ENCODE measurements at regions not wholly inside any gene's neighbourhood (a gene's known extent, or its start where the extent isn't known, plus 50 kb on each side); places are given as distances from the start of the nearest gene placed in this dataset.

GRCh38 chr11:116170526-116171120 is 602.2 kb downstream of the BUD13 start:
- ATAC-seq (no peak), DNase-seq (no peak)
- TF ChIP-seq, protein P1, sequence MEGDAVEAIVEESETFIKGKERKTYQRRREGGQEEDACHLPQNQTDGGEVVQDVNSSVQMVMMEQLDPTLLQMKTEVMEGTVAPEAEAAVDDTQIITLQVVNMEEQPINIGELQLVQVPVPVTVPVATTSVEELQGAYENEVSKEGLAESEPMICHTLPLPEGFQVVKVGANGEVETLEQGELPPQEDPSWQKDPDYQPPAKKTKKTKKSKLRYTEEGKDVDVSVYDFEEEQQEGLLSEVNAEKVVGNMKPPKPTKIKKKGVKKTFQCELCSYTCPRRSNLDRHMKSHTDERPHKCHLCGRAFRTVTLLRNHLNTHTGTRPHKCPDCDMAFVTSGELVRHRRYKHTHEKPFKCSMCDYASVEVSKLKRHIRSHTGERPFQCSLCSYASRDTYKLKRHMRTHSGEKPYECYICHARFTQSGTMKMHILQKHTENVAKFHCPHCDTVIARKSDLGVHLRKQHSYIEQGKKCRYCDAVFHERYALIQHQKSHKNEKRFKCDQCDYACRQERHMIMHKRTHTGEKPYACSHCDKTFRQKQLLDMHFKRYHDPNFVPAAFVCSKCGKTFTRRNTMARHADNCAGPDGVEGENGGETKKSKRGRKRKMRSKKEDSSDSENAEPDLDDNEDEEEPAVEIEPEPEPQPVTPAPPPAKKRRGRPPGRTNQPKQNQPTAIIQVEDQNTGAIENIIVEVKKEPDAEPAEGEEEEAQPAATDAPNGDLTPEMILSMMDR (IDR thresholded peaks at IDR 0.05 in 4 of 5, conservative IDR thresholded peaks at IDR 0.05 in 1 of 5), result no peak
- no peak for TF ChIP-seq POLR2A (IDR thresholded peaks at IDR 0.05)
- H3K4me3 ChIP-seq, result no peak overlapping the region
- no peaks in the 10 kb centered on the region for H3K9me3 ChIP-seq
- H3K36me3 ChIP-seq, result no peaks in the 10 kb centered on the region
- in situ Hi-C loops (cut with MboI; ENCODE audit: low sequenced_read_pairs in 4 of 4) (no loop called here), intact Hi-C loops (cut with DNase I; ENCODE audit: low total_unique reads) (no loop called here)
- no peak overlapping the region for H3K27ac ChIP-seq
- H3K4me1 ChIP-seq, result no peaks in the 10 kb centered on the region
- H3K27me3 ChIP-seq, result peaks cover 0 to 6% (median 4%) of the 10 kb centered on the region in 3 donors

DNA sequence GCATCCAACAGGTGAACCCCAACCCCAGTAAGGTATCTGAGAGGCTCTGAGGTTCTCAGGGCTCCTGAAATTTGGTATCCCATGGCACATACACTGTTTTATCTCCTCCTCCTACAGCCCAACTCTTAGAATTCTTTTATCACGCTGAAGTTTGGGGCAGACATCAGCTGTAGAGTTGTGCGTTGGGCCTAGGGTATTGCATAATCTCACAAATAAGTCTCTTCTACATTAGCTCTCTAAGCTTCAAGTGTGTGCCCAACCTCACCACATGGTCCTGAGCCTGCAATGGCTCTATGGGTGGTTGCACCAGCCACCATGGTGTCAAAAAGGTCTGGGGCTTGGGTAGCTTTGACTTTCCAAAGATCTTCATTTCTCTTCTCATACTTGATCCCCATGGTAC is 603.0 kb downstream of the BUD13 start:
- Histone ChIP-seq H3K36me3 (no peaks in the 10 kb centered on the region), H3K4me1 (no peaks in the 10 kb centered on the region), H3K27me3 (peaks cover 0 to 3% (median 0%) of the 10 kb centered on the region in 3 donors), H3K4me3 (no peak overlapping the region), H3K9me3 (no peaks in the 10 kb centered on the region), H3K27ac (no peak overlapping the region)
- in situ Hi-C loops (cut with MboI; ENCODE audit: low sequenced_read_pairs in 4 of 4) (no loop called here), intact Hi-C loops (cut with DNase I; ENCODE audit: low total_unique reads) (no loop called here)
- TF ChIP-seq, protein P1 (IDR thresholded peaks at IDR 0.05 in 4 of 5, conservative IDR thresholded peaks at IDR 0.05 in 1 of 5), result no peak
- no peak for TF ChIP-seq POLR2A (IDR thresholded peaks at IDR 0.05)
- DNase-seq (no peak), ATAC-seq (no peak)

GRCh38 chr11:116168459-116168787 is 604.4 kb downstream of the BUD13 start:
- H3K27ac ChIP-seq, result no peak overlapping the region
- no peak for TF ChIP-seq POLR2A (IDR thresholded peaks at IDR 0.05)
- TF ChIP-seq, protein P1 (IDR thresholded peaks at IDR 0.05 in 4 of 5, conservative IDR thresholded peaks at IDR 0.05 in 1 of 5), result no peak
- no peak for DNase-seq
- H3K9me3 ChIP-seq, result no peaks in the 10 kb centered on the region
- intact Hi-C loops (cut with DNase I; ENCODE audit: low total_unique reads), result no loop called here
- no peaks in the 10 kb centered on the region for H3K36me3 ChIP-seq
- no peak overlapping the region for H3K4me3 ChIP-seq
- ATAC-seq, result no peak
- H3K4me1 ChIP-seq, result no peaks in the 10 kb centered on the region
- H3K27me3 ChIP-seq, result peaks cover 0 to 3% (median 0%) of the 10 kb centered on the region in 3 donors
- in situ Hi-C loops (cut with MboI; ENCODE audit: low sequenced_read_pairs in 4 of 4), result no loop called here

DNA sequence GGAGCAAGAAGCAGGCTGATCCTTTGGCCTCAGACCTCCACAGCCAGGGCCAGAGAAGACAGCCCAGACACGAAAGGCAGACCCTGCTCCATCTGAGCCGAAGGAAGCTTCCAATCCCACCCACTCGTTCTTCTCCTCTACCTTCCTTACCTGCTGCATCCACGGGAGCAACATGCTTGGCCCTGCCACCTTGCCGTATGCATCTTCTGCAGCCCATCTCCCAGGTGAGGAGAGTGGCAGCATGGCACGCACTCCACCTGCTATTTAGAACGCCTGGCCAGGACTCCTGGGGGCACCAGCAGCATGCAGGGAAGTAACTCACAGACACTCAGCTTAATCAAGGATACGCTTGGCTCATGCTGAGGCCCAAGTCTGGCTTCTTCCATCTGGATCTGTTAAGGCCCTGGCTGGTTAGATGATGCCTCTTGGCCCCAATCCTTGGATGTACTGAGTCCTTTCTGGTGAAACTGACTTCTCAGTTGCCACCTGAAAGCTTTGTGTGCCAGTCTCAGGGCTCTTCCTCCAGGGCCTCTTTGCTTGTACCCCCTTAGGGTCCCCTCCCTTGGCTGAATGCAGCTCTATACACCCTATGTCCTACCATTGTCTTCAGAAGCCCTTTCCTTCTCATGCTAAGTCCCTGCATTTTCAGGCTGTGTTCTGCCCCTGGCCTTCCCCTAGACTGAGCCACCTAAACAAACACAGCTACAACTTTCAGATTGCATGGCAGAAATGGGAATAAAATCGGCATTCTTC is 604.9 kb downstream of the BUD13 start:
- Histone ChIP-seq H3K4me3 (no peak overlapping the region), H3K36me3 (no peaks in the 10 kb centered on the region), H3K4me1 (no peaks in the 10 kb centered on the region), H3K27ac (no peak overlapping the region), H3K27me3 (peaks cover 0 to 4% (median 0%) of the 10 kb centered on the region in 3 donors), H3K9me3 (no peaks in the 10 kb centered on the region)
- TF ChIP-seq POLR2A (IDR thresholded peaks at IDR 0.05), result no peak
- TF ChIP-seq, protein P1 (IDR thresholded peaks at IDR 0.05 in 4 of 5, conservative IDR thresholded peaks at IDR 0.05 in 1 of 5), result no peak
- DNase-seq (no peak), ATAC-seq (no peak)
- in situ Hi-C loops (cut with MboI; ENCODE audit: low sequenced_read_pairs in 4 of 4) (no loop called here), intact Hi-C loops (cut with DNase I; ENCODE audit: low total_unique reads) (no loop called here)

Measured in gastrocnemius medialis (tissue), 4 donors.